Neural crest cell (in vitro differentiated cells): ENCODE measurements at regions not wholly inside any gene's neighbourhood (a gene's known extent, or its start where the extent isn't known, plus 50 kb on each side); places are given as distances from the start of the nearest gene placed in this dataset.
"Not testable (repeated sequence)": the region's sequence is repeated elsewhere in the genome, so short reads cannot be mapped to it uniquely, and the experiment has no call there.

Source experiments
- DNase-seq: peaks from one replicate; pipeline ENCODE4 v3.0.0; 2021; ENCODE audit warnings: low read depth, mixed read lengths, low spot score
- H3K27ac Mint-ChIP-seq: one replicate; pipeline ENCODE4 v1.8.0; 2021; ENCODE audit warnings: mild to moderate bottlenecking, mixed read lengths; ENCODE audit not compliant: unreplicated experiment
- H3K27me3 Mint-ChIP-seq: 2 replicates; pipeline ENCODE4 v1.8.0; 2021; ENCODE audit warnings: low read depth, mild to moderate bottlenecking, mixed read lengths
- H3K36me3 Mint-ChIP-seq: 2 replicates; pipeline ENCODE4 v1.8.0; 2021; ENCODE audit warnings: low read depth, mild to moderate bottlenecking, mixed read lengths
- H3K4me1 Mint-ChIP-seq: 2 replicates; pipeline ENCODE4 v1.8.0; 2021; ENCODE audit warnings: mixed read lengths
- H3K4me3 Mint-ChIP-seq: one replicate; pipeline ENCODE4 v1.8.0; 2021; ENCODE audit warnings: mild to moderate bottlenecking, mixed read lengths
- H3K9me3 Mint-ChIP-seq: 2 replicates; pipeline ENCODE4 v1.8.0; 2021; ENCODE audit warnings: mixed read lengths
- CTCF ChIP-seq: fragments of 200-600 bp; sonication (generic); conservative IDR thresholded peaks from 2 replicates; pipeline ENCODE4 v1.5.0; 2021; ENCODE audit warnings: antibody characterized with exemption, mild to moderate bottlenecking

- Mint-ChIP-seq H3K9me3 (peaks cover 5% of the 10 kb centered on the region), H3K27me3 (peaks cover 22% of the 10 kb centered on the region)
These were observed 92.2 kb upstream of the CPHXL start for GRCh38 chr16:75818491-75818890.

GRCh38 chr16:75820672-75821071, 94.4 kb upstream of the CPHXL start:
- Mint-ChIP-seq H3K27ac (no peak overlapping the region), H3K9me3 (peaks cover 5% of the 10 kb centered on the region), H3K4me3 (no peak overlapping the region), H3K36me3 (peaks cover 4% of the 10 kb centered on the region), H3K4me1 (no peaks in the 10 kb centered on the region), H3K27me3 (peaks cover 22% of the 10 kb centered on the region)
- no peak for DNase-seq
- TF ChIP-seq CTCF, result no peak

More at GRCh38 chr16:75818491-75818890, 92.2 kb upstream of the CPHXL start:
- Mint-ChIP-seq H3K36me3 (peaks cover 3% of the 10 kb centered on the region), H3K4me3 (no peak overlapping the region), H3K4me1 (no peaks in the 10 kb centered on the region), H3K27ac (no peak overlapping the region)
- no peak for TF ChIP-seq CTCF
- no peak for DNase-seq

- no peak overlapping the region for H3K27ac Mint-ChIP-seq
- H3K4me3 Mint-ChIP-seq, result no peak overlapping the region
- no peak for TF ChIP-seq CTCF
- H3K9me3 Mint-ChIP-seq, result peaks cover 5% of the 10 kb centered on the region
- no peaks in the 10 kb centered on the region for H3K4me1 Mint-ChIP-seq
- H3K36me3 Mint-ChIP-seq, result peaks cover 7% of the 10 kb centered on the region
- no peak for DNase-seq
- H3K27me3 Mint-ChIP-seq, result peaks cover 22% of the 10 kb centered on the region
These were observed 94.8 kb upstream of the CPHXL start for GRCh38 chr16:75821117-75821516.

GRCh38 chr16:75825750-75826149, 99.5 kb upstream of the CPHXL start:
- Mint-ChIP-seq H3K9me3 (peaks cover 12% of the 10 kb centered on the region), H3K36me3 (peaks cover 19% of the 10 kb centered on the region)
- H3K4me3 Mint-ChIP-seq, result not testable (repeated sequence)

GRCh38 chr16:75827372-75828038, 101.2 kb upstream of the CPHXL start:
- peak overlapping the region; percentile 52 for H3K27ac Mint-ChIP-seq
- H3K36me3 Mint-ChIP-seq, result peaks cover 21% of the 10 kb centered on the region
- peak overlapping the region; percentile 83 for H3K4me3 Mint-ChIP-seq
- H3K27me3 Mint-ChIP-seq, DNase-seq, H3K4me1 Mint-ChIP-seq: not testable (repeated sequence)
- H3K9me3 Mint-ChIP-seq, result peaks cover 11% of the 10 kb centered on the region

More at GRCh38 chr16:75825750-75826149, 99.5 kb upstream of the CPHXL start:
- not testable (repeated sequence) for H3K27ac Mint-ChIP-seq, H3K4me1 Mint-ChIP-seq, DNase-seq, H3K27me3 Mint-ChIP-seq

- H3K4me3 Mint-ChIP-seq, H3K27me3 Mint-ChIP-seq, H3K27ac Mint-ChIP-seq, DNase-seq: not testable (repeated sequence)
- Mint-ChIP-seq H3K4me1 (peaks cover 15% of the 10 kb centered on the region), H3K36me3 (peaks cover 20% of the 10 kb centered on the region), H3K9me3 (peaks cover 20% of the 10 kb centered on the region)
These were observed 107.1 kb upstream of the CPHXL start for GRCh38 chr16:75833385-75833784.

GRCh38 chr16:75836347-75837010, 110.2 kb upstream of the CPHXL start:
- Mint-ChIP-seq H3K27ac (no peak overlapping the region), H3K27me3 (no peaks in the 10 kb centered on the region), H3K4me1 (peaks cover 15% of the 10 kb centered on the region), H3K9me3 (peaks cover 10% of the 10 kb centered on the region), H3K4me3 (no peak overlapping the region), H3K36me3 (peaks cover 7% of the 10 kb centered on the region)
- DNase-seq, result no peak
- no peak for TF ChIP-seq CTCF
